Neural progenitor cell (in vitro differentiated cells): ENCODE measurements at regions not wholly inside any gene's neighbourhood (a gene's known extent, or its start where the extent isn't known, plus 50 kb on each side); places are given as distances from the start of the nearest gene placed in this dataset.

Source experiments
- DNase-seq: peaks from one replicate; pipeline ENCODE4 v3.0.0-alpha.2; 2016; ENCODE audit warnings: low spot score
- H2AFZ ChIP-seq: fragments of 200-600 bp; sonication (generic); replicated peaks from 2 replicates; pipeline ENCODE4 v1.6.1; 2016; ENCODE audit warnings: antibody characterized with exemption
- H3F3A ChIP-seq: fragments of 200-600 bp; sonication (generic); 2 replicates; pipeline ENCODE4 v1.6.1; 2016; ENCODE audit warnings: antibody characterized with exemption, low read depth
- H3K27ac ChIP-seq: fragments of 200-600 bp; sonication (generic); 2 replicates; pipeline ENCODE4 v1.5.1; 2016; ENCODE audit warnings: mild to moderate bottlenecking
- H3K27me3 ChIP-seq: fragments of 200-600 bp; sonication (generic); 2 replicates; pipeline ENCODE4 v1.6.1; 2016; ENCODE audit warnings: mild to moderate bottlenecking, moderate library complexity
- H3K36me3 ChIP-seq: fragments of 200-600 bp; sonication (generic); 2 replicates; pipeline ENCODE4 v1.5.1; 2016
- H3K4me1 ChIP-seq: fragments of 200-600 bp; sonication (generic); 2 replicates; pipeline ENCODE4 v1.6.1; 2016; ENCODE audit warnings: mixed run types
- H3K4me2 ChIP-seq: fragments of 200-600 bp; sonication (generic); 2 replicates; pipeline ENCODE4 v1.6.1; 2016
- H3K4me3 ChIP-seq: fragments of 200-600 bp; sonication (generic); 2 replicates; pipeline ENCODE4 v1.5.1; 2016
- H3K79me2 ChIP-seq: fragments of 200-600 bp; sonication (generic); 2 replicates; pipeline ENCODE4 v1.6.1; 2016; ENCODE audit warnings: low read depth
- H3K9ac ChIP-seq: fragments of 200-600 bp; sonication (generic); 2 replicates; pipeline ENCODE4 v1.6.1; 2016
- H3K9me3 ChIP-seq: fragments of 200-600 bp; sonication (generic); 2 replicates; pipeline ENCODE4 v1.5.1; 2016; ENCODE audit warnings: low read depth
- H4K20me1 ChIP-seq: fragments of 200-600 bp; sonication (generic); 2 replicates; pipeline ENCODE4 v1.6.1; 2016; ENCODE audit warnings: low read depth
- H3K27ac Mint-ChIP-seq: 3 replicates; pipeline ENCODE4 v1.8.0; 2021; ENCODE audit warnings: mixed read lengths
- H3K27me3 Mint-ChIP-seq: 2 replicates; pipeline ENCODE4 v1.8.0; 2022; ENCODE audit warnings: low read depth, mild to moderate bottlenecking, inconsistent platforms, moderate library complexity, mixed read lengths; ENCODE audit not compliant: insufficient read depth
- H3K36me3 Mint-ChIP-seq: 3 replicates; pipeline ENCODE4 v1.8.0; 2021; ENCODE audit warnings: mixed read lengths
- H3K4me1 Mint-ChIP-seq: 3 replicates; pipeline ENCODE4 v1.8.0; 2021; ENCODE audit warnings: mixed read lengths
- H3K4me3 Mint-ChIP-seq: 3 replicates; pipeline ENCODE4 v1.8.0; 2021; ENCODE audit warnings: mild to moderate bottlenecking, moderate library complexity, mixed read lengths
- H3K9me3 Mint-ChIP-seq: 3 replicates; pipeline ENCODE4 v1.8.0; 2020; ENCODE audit warnings: mixed read lengths
- EZH2 ChIP-seq: fragments of 200-600 bp; sonication (generic); IDR thresholded peaks from 2 replicates; pipeline ENCODE4 v1.6.1; 2017; ENCODE audit warnings: antibody characterized with exemption, mild to moderate bottlenecking, moderate library complexity
- EZH2phosphoT487 ChIP-seq: fragments of 200-600 bp; sonication (generic); IDR thresholded peaks from 2 replicates; pipeline ENCODE4 v1.6.1; 2017; ENCODE audit warnings: antibody characterized with exemption
- TF ChIP-seq, protein P1 (sequence below): fragments of 200-600 bp; sonication (generic); IDR thresholded peaks from 2 replicates; pipeline ENCODE4 v1.5.1; 2017; ENCODE audit warnings: antibody characterized with exemption, mild to moderate bottlenecking

DNA sequence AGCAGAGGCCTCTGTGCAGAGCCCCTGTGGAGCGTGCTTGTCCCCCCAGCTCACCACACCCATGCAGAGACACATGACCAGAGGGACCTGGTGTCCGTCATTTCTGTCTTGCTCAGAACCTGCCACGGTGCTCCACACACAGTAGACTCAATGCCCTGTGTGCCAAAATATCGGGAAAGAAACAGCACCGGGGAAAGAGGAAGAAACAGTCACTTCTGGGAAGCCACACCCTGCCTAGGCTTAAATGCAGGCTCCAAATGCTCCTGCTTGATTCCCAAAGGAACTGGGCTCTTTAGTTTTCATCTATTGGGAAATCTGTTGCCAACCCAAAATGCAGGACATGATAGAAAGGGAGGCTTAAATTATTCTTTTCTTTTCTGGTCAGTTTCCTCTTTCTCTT, 503.9 kb downstream of the CD83 start:
- TF ChIP-seq EZH2 = no peak
- TF ChIP-seq, protein P1, sequence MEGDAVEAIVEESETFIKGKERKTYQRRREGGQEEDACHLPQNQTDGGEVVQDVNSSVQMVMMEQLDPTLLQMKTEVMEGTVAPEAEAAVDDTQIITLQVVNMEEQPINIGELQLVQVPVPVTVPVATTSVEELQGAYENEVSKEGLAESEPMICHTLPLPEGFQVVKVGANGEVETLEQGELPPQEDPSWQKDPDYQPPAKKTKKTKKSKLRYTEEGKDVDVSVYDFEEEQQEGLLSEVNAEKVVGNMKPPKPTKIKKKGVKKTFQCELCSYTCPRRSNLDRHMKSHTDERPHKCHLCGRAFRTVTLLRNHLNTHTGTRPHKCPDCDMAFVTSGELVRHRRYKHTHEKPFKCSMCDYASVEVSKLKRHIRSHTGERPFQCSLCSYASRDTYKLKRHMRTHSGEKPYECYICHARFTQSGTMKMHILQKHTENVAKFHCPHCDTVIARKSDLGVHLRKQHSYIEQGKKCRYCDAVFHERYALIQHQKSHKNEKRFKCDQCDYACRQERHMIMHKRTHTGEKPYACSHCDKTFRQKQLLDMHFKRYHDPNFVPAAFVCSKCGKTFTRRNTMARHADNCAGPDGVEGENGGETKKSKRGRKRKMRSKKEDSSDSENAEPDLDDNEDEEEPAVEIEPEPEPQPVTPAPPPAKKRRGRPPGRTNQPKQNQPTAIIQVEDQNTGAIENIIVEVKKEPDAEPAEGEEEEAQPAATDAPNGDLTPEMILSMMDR = no peak
- no peak for TF ChIP-seq EZH2phosphoT487
- H3F3A ChIP-seq = peaks cover 6% of the 10 kb centered on the region
- Mint-ChIP-seq H3K9me3 (peaks cover 5% of the 10 kb centered on the region), H3K4me3 (peak overlapping the region; percentile 14), H3K27ac (no peak overlapping the region), H3K4me1 (peaks cover 67% of the 10 kb centered on the region), H3K36me3 (peaks cover 4% of the 10 kb centered on the region), H3K27me3 (peaks cover 18% of the 10 kb centered on the region)
- no peak overlapping the region for H3K4me3 ChIP-seq
- H3K4me2 ChIP-seq = peak overlapping the region; percentile 47
- H3K27me3 ChIP-seq = no peaks in the 10 kb centered on the region
- no peaks in the 10 kb centered on the region for H3K9me3 ChIP-seq
- no peaks in the 10 kb centered on the region for H3K79me2 ChIP-seq
- no peaks in the 10 kb centered on the region for H4K20me1 ChIP-seq
- no peak for DNase-seq
- H3K36me3 ChIP-seq = no peaks in the 10 kb centered on the region
- peaks cover 31% of the 10 kb centered on the region for H3K4me1 ChIP-seq
- no peak overlapping the region for H2AFZ ChIP-seq
- H3K27ac ChIP-seq = no peak overlapping the region
- no peak overlapping the region for H3K9ac ChIP-seq

DNA sequence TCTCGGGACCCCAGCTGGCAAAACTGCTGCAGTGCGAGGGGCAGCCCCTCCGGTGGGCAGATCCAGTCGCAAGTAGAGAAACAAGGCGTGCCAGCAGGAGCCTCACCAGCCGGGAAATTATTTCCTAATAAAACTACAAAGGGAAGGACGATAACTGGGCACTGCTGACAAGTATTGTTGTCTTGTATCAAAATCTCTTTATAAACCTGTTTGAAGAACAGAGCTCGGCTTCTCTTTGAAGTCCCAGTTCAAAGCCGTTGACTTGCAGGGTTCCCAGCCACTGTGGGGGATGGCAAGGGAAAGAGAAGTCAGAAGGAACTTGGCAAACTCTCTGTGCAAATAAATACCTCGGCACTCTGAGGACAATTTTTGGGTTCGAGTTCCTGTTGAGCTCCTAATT, 504.5 kb downstream of the CD83 start:
- Histone ChIP-seq H3K27ac (no peak overlapping the region), H3F3A (peaks cover 6% of the 10 kb centered on the region), H3K27me3 (no peaks in the 10 kb centered on the region), H3K36me3 (no peaks in the 10 kb centered on the region), H3K9me3 (no peaks in the 10 kb centered on the region), H3K4me1 (peaks cover 31% of the 10 kb centered on the region), H3K9ac (no peak overlapping the region), H3K79me2 (no peaks in the 10 kb centered on the region), H4K20me1 (no peaks in the 10 kb centered on the region), H3K4me3 (no peak overlapping the region), H3K4me2 (no peak overlapping the region), H2AFZ (no peak overlapping the region)
- TF ChIP-seq EZH2 (no peak), EZH2phosphoT487 (no peak)
- TF ChIP-seq, protein P1 = no peak
- Mint-ChIP-seq H3K36me3 (peaks cover 4% of the 10 kb centered on the region), H3K27ac (no peak overlapping the region), H3K4me1 (peaks cover 64% of the 10 kb centered on the region), H3K27me3 (peaks cover 23% of the 10 kb centered on the region), H3K9me3 (peaks cover 6% of the 10 kb centered on the region), H3K4me3 (peak overlapping the region; percentile 14)
- DNase-seq = no peak

DNA sequence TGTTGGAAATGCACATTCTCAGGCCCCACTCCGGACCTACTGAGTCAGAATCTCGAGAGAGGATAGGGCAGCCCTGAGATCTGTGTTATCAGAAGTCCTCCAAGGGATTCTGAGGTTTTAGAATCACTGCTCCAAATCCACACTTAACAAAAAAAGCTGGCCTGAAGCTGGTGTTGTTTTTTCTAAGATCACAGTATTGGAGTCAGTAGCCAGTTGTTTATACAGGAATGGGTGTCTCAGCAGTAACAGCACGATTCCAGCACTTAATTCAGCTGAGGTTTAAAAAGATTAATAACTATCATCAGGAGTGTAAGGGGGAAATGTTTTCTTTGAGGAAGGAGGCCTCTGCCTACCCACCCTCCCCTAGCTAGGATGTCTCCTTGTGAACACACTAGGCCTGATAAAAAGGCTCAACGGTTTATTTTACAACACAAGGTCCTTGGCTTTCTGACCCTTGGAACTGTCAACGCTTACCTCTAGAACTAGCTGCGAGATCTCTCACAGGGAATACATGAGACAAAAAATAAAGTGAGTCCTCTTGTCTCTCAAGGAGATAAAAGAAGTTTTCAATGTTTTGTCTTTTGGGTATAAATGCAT, 505.4 kb downstream of the CD83 start:
- H4K20me1 ChIP-seq = no peaks in the 10 kb centered on the region
- no peak overlapping the region for H3K4me3 ChIP-seq
- H3K4me3 Mint-ChIP-seq = no peak overlapping the region
- no peak overlapping the region for H3K9ac ChIP-seq
- H3K4me1 ChIP-seq = peaks cover 31% of the 10 kb centered on the region
- no peak for TF ChIP-seq EZH2phosphoT487
- TF ChIP-seq EZH2 = no peak
- TF ChIP-seq, protein P1 = no peak
- no peak overlapping the region for H3K27ac ChIP-seq
- H3K9me3 ChIP-seq = no peaks in the 10 kb centered on the region
- no peak overlapping the region for H2AFZ ChIP-seq
- no peak overlapping the region for H3K27ac Mint-ChIP-seq
- no peak overlapping the region for H3K4me2 ChIP-seq
- H3K36me3 ChIP-seq = no peaks in the 10 kb centered on the region
- H3K36me3 Mint-ChIP-seq = peaks cover 4% of the 10 kb centered on the region
- H3K9me3 Mint-ChIP-seq = peaks cover 14% of the 10 kb centered on the region
- H3F3A ChIP-seq = peaks cover 6% of the 10 kb centered on the region
- H3K4me1 Mint-ChIP-seq = peaks cover 61% of the 10 kb centered on the region
- H3K79me2 ChIP-seq = no peaks in the 10 kb centered on the region
- DNase-seq = no peak
- H3K27me3 Mint-ChIP-seq = peaks cover 29% of the 10 kb centered on the region
- no peaks in the 10 kb centered on the region for H3K27me3 ChIP-seq
